Cardiac fibroblast (primary cell): ENCODE measurements at regions not wholly inside any gene's neighbourhood (a gene's known extent, or its start where the extent isn't known, plus 50 kb on each side); places are given as distances from the start of the nearest gene placed in this dataset.
"Not testable (repeated sequence)": the region's sequence is repeated elsewhere in the genome, so short reads cannot be mapped to it uniquely, and the experiment has no call there.

ENCODE experiments used
- DNase-seq, 2 donors: peaks; one replicate each; pipeline versions ENCODE4 v3.0.0 to v3.0.0-alpha.2; 2010; ENCODE audit warnings: low read depth in 2 of 2
- H3K4me3 ChIP-seq, 2 donors: replicated peaks in 1 of 2; 1 replicate in 1 of 2; 2 replicates in 1 of 2; pipeline ENCODE4 v1.5.1; 2011; ENCODE audit warnings: low read depth in 2 of 2, low read length in 2 of 2, mild to moderate bottlenecking in 2 of 2, moderate library complexity in 1 of 2

DNA sequence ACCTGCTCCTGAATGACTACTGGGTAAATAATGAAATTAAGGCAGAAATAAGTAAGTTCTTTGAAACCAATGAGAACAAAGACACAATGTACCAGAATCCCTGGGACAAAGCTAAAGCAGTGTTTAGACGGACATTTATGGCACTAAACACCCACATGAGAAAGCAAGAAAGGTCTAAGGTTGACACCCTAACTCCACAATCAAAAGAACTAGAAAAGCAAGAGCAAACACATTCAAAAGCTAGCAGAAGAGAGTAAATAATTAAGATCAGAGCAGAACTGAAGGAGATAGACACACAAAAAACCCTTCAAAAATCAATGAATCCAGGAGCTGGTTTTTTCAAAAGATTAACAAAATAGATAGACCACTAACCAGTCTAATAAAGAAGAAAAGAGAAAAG, 203.2 kb upstream of the LRRC61 start:
- not testable (repeated sequence) for DNase-seq, H3K4me3 ChIP-seq

DNA sequence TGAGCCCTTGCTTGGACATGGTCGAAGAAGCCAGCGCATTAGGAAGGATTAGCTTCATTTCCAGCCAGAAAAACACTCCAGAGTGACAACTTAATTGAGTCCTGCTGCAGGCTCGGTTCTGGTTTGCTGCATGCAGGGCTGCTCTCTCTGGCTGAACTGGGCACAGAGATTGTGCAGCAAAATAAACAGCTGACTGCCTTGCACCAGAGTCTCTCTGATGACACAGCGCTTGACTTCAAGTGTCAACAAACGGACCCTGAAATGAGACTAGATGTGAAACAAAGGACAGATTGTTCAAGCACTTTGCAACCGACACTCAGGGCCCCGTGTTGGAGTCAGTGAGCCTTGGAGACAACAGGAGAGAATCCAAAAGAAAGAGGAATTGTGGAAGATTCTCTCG, 197.3 kb upstream of the LRRC61 start:
- DNase-seq, H3K4me3 ChIP-seq: not testable (repeated sequence)

DNA sequence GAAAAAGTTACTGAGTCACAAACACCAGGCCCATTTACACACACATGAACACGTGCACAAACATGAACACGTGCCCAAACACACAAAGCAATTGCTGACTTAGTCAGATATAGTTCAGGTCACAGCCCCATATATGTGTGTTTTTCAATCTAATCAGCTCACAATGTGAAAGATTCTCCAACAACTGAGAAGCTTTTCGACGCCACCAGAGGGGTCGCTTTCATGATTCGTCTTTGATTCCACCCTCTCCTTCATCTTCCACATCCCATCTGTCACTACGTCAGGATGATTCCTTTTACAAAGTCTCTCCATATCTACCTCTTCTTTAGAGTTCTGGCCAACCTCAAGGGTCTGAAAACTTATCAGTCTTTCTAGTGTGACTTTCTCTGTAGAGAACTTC, 188.7 kb upstream of the LRRC61 start:
- not testable (repeated sequence) for H3K4me3 ChIP-seq, DNase-seq

DNA sequence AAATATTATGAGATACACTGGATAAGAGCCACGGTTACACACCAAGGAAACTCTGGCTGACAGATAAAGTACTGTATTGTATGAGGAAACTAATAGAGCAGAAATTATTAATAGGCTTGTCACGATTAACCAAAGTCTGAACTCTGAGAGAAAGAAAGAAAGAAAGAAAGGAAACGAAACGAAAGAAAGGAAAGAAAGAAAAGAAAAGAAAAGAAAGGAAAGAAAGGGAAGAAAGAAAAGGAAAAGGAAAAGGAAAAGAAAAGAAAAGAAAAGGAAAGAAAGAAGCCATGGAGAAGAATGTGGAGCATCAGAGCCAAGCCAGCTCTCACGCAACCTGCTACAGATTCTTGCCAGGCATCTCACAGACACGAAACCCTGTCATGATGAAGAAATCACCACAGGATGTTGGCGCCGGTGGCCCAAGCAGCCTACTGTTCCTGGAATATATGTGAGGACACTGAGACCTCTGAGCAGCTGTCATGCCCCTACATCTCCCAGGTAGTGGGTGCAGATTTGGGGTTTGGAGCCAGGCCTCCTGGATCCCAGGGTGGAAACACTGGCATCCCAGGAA, 187.4 kb upstream of the LRRC61 start:
- not testable (repeated sequence) for H3K4me3 ChIP-seq, DNase-seq

DNA sequence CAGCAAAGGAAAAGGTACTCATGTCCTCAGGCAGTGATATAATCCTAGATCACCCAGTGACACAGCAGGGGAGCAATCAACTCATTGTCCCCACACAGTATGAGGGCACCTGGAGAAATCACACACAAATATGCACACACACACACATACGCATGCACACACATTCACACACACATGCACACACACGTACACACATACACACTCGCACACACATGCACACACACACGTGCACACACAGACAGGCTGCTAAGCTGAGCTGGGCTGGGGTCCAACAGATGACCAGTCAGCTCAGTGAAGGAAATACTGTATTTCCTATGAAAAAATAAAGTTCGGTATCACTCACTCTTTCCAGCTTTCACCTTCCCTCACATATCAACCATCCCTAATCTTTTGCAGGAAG, 183.3 kb upstream of the LRRC61 start:
- DNase-seq, H3K4me3 ChIP-seq: not testable (repeated sequence)

DNA sequence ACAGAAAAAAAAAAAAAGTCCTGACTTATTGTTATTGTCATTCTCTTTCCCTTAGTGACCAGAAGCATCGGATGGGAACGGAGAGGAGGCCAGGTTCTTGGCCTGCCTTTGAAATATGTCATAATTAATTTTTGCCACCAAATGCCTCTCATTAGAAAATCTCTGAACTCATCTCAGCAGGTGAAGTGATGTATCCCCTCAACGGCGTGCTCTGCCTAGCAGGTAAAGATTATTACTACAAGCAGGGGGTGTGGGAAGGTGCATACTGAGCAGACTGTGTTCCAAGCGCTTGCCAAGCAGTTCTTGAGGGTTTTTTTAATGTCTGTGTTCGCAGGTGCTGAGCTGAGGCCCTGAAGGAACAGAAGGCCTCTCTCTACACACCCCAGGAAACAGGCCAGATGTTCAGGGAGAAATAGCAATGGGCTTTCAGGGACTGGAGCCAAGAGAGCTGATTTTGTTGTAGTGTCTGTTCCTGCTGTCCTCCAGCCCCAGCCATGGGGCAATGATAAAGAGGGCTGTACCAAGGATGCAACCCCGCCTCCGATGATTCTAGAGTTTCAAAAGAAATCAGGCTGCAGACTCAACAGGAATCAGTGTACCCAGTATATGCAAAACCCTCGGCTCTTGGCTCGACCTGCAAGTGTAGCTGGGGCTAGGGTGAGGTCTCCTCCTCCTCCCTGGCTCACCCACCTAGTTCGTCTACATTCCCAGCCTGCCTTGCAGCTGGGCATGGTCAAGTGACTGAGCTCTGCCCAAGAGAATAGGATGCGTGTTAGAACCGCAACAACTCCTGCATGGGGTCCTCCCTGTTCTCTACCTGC, 181.4 kb upstream of the LRRC61 start:
- DNase-seq, H3K4me3 ChIP-seq: not testable (repeated sequence)

DNA sequence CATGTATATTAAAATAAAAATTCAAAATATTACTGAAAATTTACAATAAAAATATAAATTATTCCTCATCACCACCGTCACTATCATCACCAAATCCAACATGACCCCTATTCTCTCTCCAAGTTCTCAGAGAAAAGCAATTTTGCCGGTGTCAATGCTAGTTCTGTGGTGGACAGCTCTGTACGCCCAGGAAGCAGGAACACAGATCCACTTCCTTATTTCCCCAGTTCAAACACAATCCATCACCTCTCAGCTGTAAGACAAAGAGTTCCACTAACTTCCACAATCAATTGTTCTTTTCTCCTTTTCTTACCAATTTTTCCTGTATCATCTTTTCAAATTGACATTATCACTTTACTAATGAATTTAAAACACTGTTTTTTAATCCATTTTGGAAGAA, 177.0 kb upstream of the LRRC61 start:
- not testable (repeated sequence) for DNase-seq, H3K4me3 ChIP-seq

DNA sequence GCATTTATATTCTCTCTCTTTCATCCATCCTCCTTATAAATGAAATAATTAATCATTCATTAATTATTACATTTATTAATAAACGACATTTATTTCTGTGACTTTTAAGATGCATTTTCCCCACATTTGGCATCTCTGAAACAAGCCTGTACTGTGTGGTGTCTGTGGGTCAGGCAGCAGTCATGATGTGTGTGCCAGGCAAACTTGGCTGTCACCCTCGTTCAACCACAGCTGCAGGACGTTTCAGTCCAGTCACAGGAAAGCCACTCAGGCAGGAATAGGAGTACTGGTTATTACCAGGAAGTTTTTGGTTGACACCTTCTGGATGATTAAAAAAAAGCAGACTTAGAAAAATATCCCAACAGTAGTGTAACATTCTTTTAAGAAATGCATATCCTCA, 175.6 kb upstream of the LRRC61 start:
- H3K4me3 ChIP-seq = not testable (repeated sequence)

DNA sequence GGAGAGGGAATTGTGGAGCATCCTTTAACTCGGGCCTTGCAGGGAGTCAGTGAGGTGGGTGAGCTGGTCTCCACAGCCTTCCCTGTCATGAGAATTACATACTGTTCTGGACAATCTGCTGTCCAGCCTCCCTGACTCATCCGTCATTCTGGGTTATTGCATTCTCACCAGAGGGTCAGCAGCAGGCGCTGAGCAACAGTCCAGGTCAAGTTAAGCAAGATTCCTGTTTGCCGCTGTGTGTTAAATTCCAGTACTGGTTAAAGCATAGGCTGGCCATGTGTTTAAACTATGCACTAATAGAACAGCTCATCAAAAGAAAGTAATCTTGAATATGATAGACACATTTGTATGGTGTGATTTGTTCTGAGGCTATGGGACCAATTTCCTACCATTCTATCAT, 167.1 kb upstream of the LRRC61 start:
- not testable (repeated sequence) for H3K4me3 ChIP-seq, DNase-seq

More for the DNA sequence above, 175.6 kb upstream of the LRRC61 start:
- not testable (repeated sequence) for DNase-seq

DNA sequence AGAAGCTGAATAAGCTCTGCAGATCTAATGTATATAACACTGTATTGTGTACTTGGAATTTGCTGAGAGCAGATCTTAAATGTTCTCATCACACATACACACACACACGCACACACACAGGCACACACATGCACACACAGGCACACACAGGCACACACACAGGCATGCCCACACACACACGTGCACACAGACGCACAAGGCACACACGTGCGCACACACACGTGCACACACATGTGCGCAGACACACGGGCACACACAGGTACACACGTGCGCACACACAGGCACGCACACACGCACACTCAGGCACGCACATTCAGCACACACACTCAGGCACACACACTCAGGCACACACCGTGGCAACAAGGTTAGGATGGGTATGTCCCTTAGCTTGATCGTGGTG, 164.5 kb upstream of the LRRC61 start:
- H3K4me3 ChIP-seq, DNase-seq: not testable (repeated sequence)

DNA sequence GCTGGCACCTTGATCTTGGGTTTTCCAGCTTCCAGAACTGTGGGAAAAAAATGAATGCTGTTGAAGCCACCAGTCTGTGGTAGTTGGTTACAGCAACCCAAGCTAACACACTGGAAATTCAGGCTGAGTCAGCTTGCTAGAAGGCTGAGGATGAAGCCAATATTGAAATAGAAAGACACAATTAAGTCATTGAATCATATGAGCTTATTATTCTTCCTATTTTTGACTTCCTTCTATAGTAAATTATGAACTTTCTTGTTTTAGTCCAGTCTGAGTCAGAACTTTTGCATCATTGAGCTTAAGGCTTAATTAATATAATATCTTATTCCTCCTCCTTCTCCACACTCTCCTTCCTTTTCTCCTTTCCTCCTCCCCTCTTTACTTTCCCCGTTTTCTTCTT, 153.6 kb upstream of the LRRC61 start:
- not testable (repeated sequence) for DNase-seq, H3K4me3 ChIP-seq

DNA sequence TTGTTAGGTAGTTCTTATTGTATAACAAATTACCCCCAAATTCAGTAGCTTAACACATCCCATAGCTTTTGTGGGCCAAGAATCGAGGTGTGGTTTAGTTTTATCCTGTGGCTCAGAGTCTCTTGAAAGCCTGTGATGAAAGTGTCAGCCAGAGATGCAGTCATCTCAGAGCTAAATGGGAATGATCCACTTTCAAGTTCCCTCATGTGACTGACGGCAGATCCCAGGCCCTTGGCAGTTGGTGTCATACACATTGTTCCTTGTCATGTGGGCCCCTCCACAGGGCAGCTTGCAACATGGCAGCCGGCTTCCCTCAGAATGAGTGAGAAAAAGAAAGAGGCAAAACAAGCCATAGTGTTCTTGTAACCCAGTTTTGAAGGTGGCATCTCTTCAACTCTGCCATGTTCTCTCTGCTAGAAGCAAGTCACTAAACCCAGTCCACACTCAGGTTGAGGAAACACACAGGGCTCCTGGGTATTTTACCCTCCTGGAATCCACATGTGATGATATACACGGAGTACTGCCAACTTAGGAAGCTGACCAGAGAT, 153.1 kb upstream of the LRRC61 start:
- H3K4me3 ChIP-seq, DNase-seq: not testable (repeated sequence)

DNA sequence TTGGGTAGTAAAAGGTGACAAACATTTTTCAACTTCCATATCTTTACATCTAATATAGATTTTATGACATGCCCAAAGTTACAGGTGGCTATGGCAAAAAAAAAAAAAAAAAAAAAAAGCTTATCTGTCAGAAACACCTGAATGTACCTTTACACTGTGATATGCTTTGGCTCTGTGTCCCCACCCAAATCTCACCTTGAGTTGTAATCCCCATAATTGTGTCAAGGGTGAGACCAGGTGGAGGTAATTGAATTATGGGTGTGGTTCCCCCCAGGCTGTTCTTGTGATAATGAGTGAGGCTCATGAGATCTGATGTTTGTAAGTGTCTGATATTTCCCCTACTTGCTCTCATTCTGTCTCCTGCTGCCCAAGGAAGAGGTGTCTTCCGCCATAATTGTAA, 139.6 kb upstream of the LRRC61 start:
- not testable (repeated sequence) for DNase-seq

DNA sequence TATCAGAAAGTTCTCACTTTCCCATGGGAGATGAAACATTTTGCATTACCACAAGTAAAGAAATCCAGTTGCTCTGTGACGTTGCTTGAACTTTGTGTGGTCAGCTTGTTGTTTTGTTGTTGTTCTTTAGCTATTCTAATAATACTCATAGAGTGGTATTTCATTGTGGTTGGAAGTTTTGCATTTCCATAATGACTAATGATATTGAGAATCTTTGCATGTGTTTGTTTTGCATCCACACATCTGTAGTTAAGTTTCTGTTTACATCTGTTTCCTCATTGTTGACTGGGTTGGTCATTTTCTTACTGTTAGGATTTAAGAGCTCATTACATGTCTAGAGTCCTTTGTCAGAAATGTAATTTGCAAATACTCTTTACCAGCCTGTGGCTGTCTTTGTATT, 133.2 kb upstream of the LRRC61 start:
- not testable (repeated sequence) for DNase-seq, H3K4me3 ChIP-seq

More for the DNA sequence above, 139.6 kb upstream of the LRRC61 start:
- not testable (repeated sequence) for H3K4me3 ChIP-seq

DNA sequence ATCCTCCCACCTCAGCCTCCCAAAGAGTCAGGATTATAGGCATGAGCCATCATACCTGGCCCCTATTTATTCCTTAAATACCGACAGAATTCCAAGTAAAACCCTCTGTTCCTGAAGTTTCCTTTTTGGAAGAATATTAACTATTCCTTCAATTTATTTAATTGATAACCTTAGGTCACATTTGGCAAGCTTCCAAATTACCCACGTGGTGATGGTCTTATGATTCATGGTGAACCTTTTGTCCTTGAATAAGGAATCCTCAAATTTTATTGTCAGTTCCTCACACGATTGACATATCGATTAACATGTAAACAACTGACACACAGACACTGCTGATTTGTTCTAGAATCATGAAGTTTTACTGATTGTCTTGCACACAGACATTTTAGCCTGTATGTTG, 130.6 kb upstream of the LRRC61 start:
- H3K4me3 ChIP-seq, DNase-seq: not testable (repeated sequence)

DNA sequence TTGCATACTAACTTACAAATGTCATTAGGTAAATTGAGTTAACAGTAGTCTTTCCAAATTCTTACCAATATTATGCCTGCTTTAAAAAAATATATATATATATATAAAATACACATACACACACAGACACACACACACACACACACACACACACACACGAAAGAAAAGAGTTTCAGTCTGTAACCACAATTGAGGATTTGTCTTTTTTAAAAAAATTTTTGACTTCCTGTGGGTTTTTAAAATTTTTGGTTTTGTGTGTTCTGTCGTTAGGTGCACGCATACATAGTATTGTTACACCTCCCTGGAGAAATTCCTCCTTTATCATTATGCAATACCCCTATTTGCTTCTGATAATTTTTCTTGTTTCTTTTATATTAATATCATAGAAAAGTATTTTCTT, 129.3 kb upstream of the LRRC61 start:
- not testable (repeated sequence) for DNase-seq, H3K4me3 ChIP-seq
